Activated CD8-positive, alpha-beta T cell treated with anti-CD3 and anti-CD28 coated beads, Interleukin-2, amount 10 ng/mL, durations not matched to agents 7 days and 5 days (primary cell): ENCODE measurements at regions not wholly inside any gene's neighbourhood (a gene's known extent, or its start where the extent isn't known, plus 50 kb on each side); places are given as distances from the start of the nearest gene placed in this dataset.
"Not testable (repeated sequence)": the region's sequence is repeated elsewhere in the genome, so short reads cannot be mapped to it uniquely, and the experiment has no call there.

Source experiments
- ATAC-seq: fragments of 150-1000 bp; cut with Tn5 transposase; one replicate; pipeline ENCODE4 v1.10.0; 2021; ENCODE audit warnings: moderate library complexity
- CTCF ChIA-PET: fragments of 350-600 bp; sonication (Branson Sonifier 250); formaldehyde crosslinking; loops from one replicate; lab custom pipeline; 2021; ENCODE audit warnings: antibody characterized with exemption; lab: Charles Lee
- POLR2A ChIA-PET: fragments of 350-600 bp; sonication (Branson Sonifier 250); formaldehyde crosslinking; loops from one replicate; lab custom pipeline; 2021; ENCODE audit warnings: antibody characterized with exemption; lab: Charles Lee
- DNase-seq: peaks from one replicate; pipeline ENCODE4 v3.0.0-alpha.2; 2020
- H3K27ac Mint-ChIP-seq: one replicate; pipeline ENCODE4 v1.8.0; 2021; ENCODE audit warnings: mild to moderate bottlenecking, mixed read lengths
- H3K27me3 Mint-ChIP-seq: one replicate; pipeline ENCODE4 v1.8.0; 2021; ENCODE audit warnings: low read depth, mixed read lengths
- H3K36me3 Mint-ChIP-seq: one replicate; pipeline ENCODE4 v1.8.0; 2021; ENCODE audit warnings: low read depth, mixed read lengths
- H3K4me1 Mint-ChIP-seq: one replicate; pipeline ENCODE4 v1.8.0; 2021; ENCODE audit warnings: low read depth, mixed read lengths
- H3K4me3 Mint-ChIP-seq: one replicate; pipeline ENCODE4 v1.8.0; 2021; ENCODE audit warnings: mild to moderate bottlenecking, mixed read lengths
- H3K9me3 Mint-ChIP-seq: one replicate; pipeline ENCODE4 v1.8.0; 2022; ENCODE audit warnings: mixed read lengths; ENCODE audit not compliant: insufficient read depth

- H3K9me3 Mint-ChIP-seq = no peaks in the 10 kb centered on the region
- H3K36me3 Mint-ChIP-seq = no peaks in the 10 kb centered on the region
- ATAC-seq (no peak), DNase-seq (no peak)
- CTCF ChIA-PET = no interaction called here
- no peaks in the 10 kb centered on the region for H3K27me3 Mint-ChIP-seq
- H3K27ac Mint-ChIP-seq = no peak overlapping the region
- POLR2A ChIA-PET = no interaction called here
- no peak overlapping the region for H3K4me3 Mint-ChIP-seq
- H3K4me1 Mint-ChIP-seq = no peaks in the 10 kb centered on the region
Observed at GRCh38 chr2:209307161-209308001, 116.5 kb upstream of the MAP2 start.

GRCh38 chr2:209308415-209308814, 115.4 kb upstream of the MAP2 start:
- Mint-ChIP-seq H3K27me3 (no peaks in the 10 kb centered on the region), H3K4me3 (no peak overlapping the region), H3K4me1 (no peaks in the 10 kb centered on the region), H3K36me3 (no peaks in the 10 kb centered on the region), H3K9me3 (no peaks in the 10 kb centered on the region), H3K27ac (no peak overlapping the region)
- ChIA-PET CTCF (no interaction called here), POLR2A (no interaction called here)
- no peak for DNase-seq
- ATAC-seq = no peak

GRCh38 chr2:209311948-209312347, 111.9 kb upstream of the MAP2 start:
- no peaks in the 10 kb centered on the region for H3K9me3 Mint-ChIP-seq
- CTCF ChIA-PET = no interaction called here

GRCh38 chr2:209312450-209312849, 111.4 kb upstream of the MAP2 start:
- H3K4me3 Mint-ChIP-seq, H3K4me1 Mint-ChIP-seq, DNase-seq, H3K27ac Mint-ChIP-seq, H3K36me3 Mint-ChIP-seq, POLR2A ChIA-PET, H3K27me3 Mint-ChIP-seq, ATAC-seq, H3K9me3 Mint-ChIP-seq: not testable (repeated sequence)
- CTCF ChIA-PET = interaction anchor here (1.8 kb wide), 1 partner anchor 22 kb away, joined by 5 read pairs; no protein-coding TSS in a partner anchor

More at GRCh38 chr2:209311948-209312347, 111.9 kb upstream of the MAP2 start:
- no peaks in the 10 kb centered on the region for H3K4me1 Mint-ChIP-seq
- no peaks in the 10 kb centered on the region for H3K36me3 Mint-ChIP-seq
- ATAC-seq (no peak), DNase-seq (no peak)
- H3K27ac Mint-ChIP-seq = no peak overlapping the region
- no peaks in the 10 kb centered on the region for H3K27me3 Mint-ChIP-seq
- H3K4me3 Mint-ChIP-seq = no peak overlapping the region
- POLR2A ChIA-PET = no interaction called here

- no peaks in the 10 kb centered on the region for H3K36me3 Mint-ChIP-seq
- H3K27me3 Mint-ChIP-seq = no peaks in the 10 kb centered on the region
- ChIA-PET POLR2A (no interaction called here), CTCF (no interaction called here)
- no peak for ATAC-seq
- H3K27ac Mint-ChIP-seq = no peak overlapping the region
- no peak overlapping the region for H3K4me3 Mint-ChIP-seq
- H3K4me1 Mint-ChIP-seq = no peaks in the 10 kb centered on the region
- H3K9me3 Mint-ChIP-seq = no peaks in the 10 kb centered on the region
- DNase-seq = no peak
Observed at GRCh38 chr2:209314653-209315052, 109.2 kb upstream of the MAP2 start.

- ATAC-seq = no peak
- no peaks in the 10 kb centered on the region for H3K9me3 Mint-ChIP-seq
- no peak overlapping the region for H3K4me3 Mint-ChIP-seq
- H3K36me3 Mint-ChIP-seq = no peaks in the 10 kb centered on the region
- H3K27me3 Mint-ChIP-seq = no peaks in the 10 kb centered on the region
- no peak overlapping the region for H3K27ac Mint-ChIP-seq
- no peak for DNase-seq
- POLR2A ChIA-PET = no interaction called here
- CTCF ChIA-PET = no interaction called here
- no peaks in the 10 kb centered on the region for H3K4me1 Mint-ChIP-seq
Observed at GRCh38 chr2:209316141-209316540, 107.7 kb upstream of the MAP2 start.

GRCh38 chr2:209321076-209321475, 102.8 kb upstream of the MAP2 start:
- H3K4me3 Mint-ChIP-seq = no peak overlapping the region
- H3K9me3 Mint-ChIP-seq = no peaks in the 10 kb centered on the region
- H3K27ac Mint-ChIP-seq = no peak overlapping the region
- ATAC-seq = no peak
- ChIA-PET POLR2A (no interaction called here), CTCF (no interaction called here)
- no peaks in the 10 kb centered on the region for H3K27me3 Mint-ChIP-seq
- no peaks in the 10 kb centered on the region for H3K36me3 Mint-ChIP-seq
- no peaks in the 10 kb centered on the region for H3K4me1 Mint-ChIP-seq
- no peak for DNase-seq

GRCh38 chr2:209321581-209321980, 102.3 kb upstream of the MAP2 start:
- no peak for DNase-seq
- Mint-ChIP-seq H3K9me3 (no peaks in the 10 kb centered on the region), H3K36me3 (no peaks in the 10 kb centered on the region), H3K27me3 (no peaks in the 10 kb centered on the region), H3K27ac (no peak overlapping the region), H3K4me1 (no peaks in the 10 kb centered on the region), H3K4me3 (no peak overlapping the region)
- ATAC-seq = no peak
- POLR2A ChIA-PET = no interaction called here
- CTCF ChIA-PET = no interaction called here

GRCh38 chr2:209322041-209322440, 101.8 kb upstream of the MAP2 start:
- DNase-seq (no peak), ATAC-seq (no peak)
- CTCF ChIA-PET = no interaction called here
- H3K27me3 Mint-ChIP-seq = no peaks in the 10 kb centered on the region
- no peak overlapping the region for H3K27ac Mint-ChIP-seq
- no peaks in the 10 kb centered on the region for H3K9me3 Mint-ChIP-seq
- H3K4me1 Mint-ChIP-seq = no peaks in the 10 kb centered on the region
- POLR2A ChIA-PET = no interaction called here
- H3K4me3 Mint-ChIP-seq = no peak overlapping the region
- H3K36me3 Mint-ChIP-seq = no peaks in the 10 kb centered on the region

- Mint-ChIP-seq H3K27me3 (no peaks in the 10 kb centered on the region), H3K36me3 (no peaks in the 10 kb centered on the region), H3K9me3 (no peaks in the 10 kb centered on the region), H3K27ac (no peak overlapping the region), H3K4me3 (no peak overlapping the region), H3K4me1 (no peaks in the 10 kb centered on the region)
- ChIA-PET POLR2A (no interaction called here), CTCF (no interaction called here)
- DNase-seq = no peak
- no peak for ATAC-seq
Observed at GRCh38 chr2:209322905-209323512, 100.8 kb upstream of the MAP2 start.

- H3K36me3 Mint-ChIP-seq = no peaks in the 10 kb centered on the region
- CTCF ChIA-PET = interaction anchor here (1.8 kb wide), 1 partner anchor 11 kb away, joined by 5 read pairs; no protein-coding TSS in a partner anchor
- H3K4me1 Mint-ChIP-seq = no peaks in the 10 kb centered on the region
- H3K27me3 Mint-ChIP-seq = no peaks in the 10 kb centered on the region
- H3K4me3 Mint-ChIP-seq = no peak overlapping the region
- ATAC-seq = no peak
- no peak overlapping the region for H3K27ac Mint-ChIP-seq
- no peaks in the 10 kb centered on the region for H3K9me3 Mint-ChIP-seq
- POLR2A ChIA-PET = no interaction called here
- DNase-seq = no peak
Observed at GRCh38 chr2:209323738-209324137, 100.1 kb upstream of the MAP2 start.

GRCh38 chr2:209324281-209324680, 99.6 kb upstream of the MAP2 start:
- DNase-seq (no peak), ATAC-seq (no peak)
- Mint-ChIP-seq H3K27ac (no peak overlapping the region), H3K9me3 (no peaks in the 10 kb centered on the region), H3K4me1 (no peaks in the 10 kb centered on the region), H3K27me3 (no peaks in the 10 kb centered on the region), H3K4me3 (no peak overlapping the region), H3K36me3 (no peaks in the 10 kb centered on the region)
- ChIA-PET POLR2A (no interaction called here), CTCF (interaction anchor here (1.8 kb wide), 1 partner anchor 11 kb away, joined by 5 read pairs; no protein-coding TSS in a partner anchor)
